Middle frontal gyrus (tissue), 1 donor: ENCODE measurements at regions not wholly inside any gene's neighbourhood (a gene's known extent, or its start where the extent isn't known, plus 50 kb on each side); places are given as distances from the start of the nearest gene placed in this dataset.
"Not testable (repeated sequence)": the region's sequence is repeated elsewhere in the genome, so short reads cannot be mapped to it uniquely, and the experiment has no call there.

Source experiments
- DNase-seq: peaks from one replicate; pipeline ENCODE4 v3.0.0-alpha.2; 2015; ENCODE audit warnings: low spot score; ENCODE audit errors: extremely low spot score

- no peak for DNase-seq
Observed at GRCh38 chr15:58295637-58296215, 136.1 kb upstream of the LIPC start.

GRCh38 chr15:58296276-58296675, 135.5 kb upstream of the LIPC start:
- DNase-seq = no peak

DNA sequence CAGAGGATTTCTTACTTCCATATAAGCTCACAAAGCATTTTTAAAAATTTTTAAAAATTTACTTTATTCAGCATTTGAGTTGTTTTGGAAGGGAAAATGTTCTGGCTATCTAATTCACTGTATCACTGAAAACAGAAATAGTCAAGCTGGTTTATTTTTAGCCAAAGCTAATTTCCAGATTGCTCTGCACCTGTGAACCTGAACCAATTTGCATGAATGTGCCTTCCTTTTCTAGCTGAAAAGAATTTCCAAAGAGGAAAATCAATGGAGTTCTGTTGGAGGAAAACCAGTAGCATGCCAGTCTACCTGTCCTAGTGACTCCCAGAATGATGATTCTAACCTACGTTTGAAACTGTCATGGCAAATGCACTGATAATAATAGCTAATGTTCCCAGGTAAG, 134.2 kb upstream of the LIPC start:
- DNase-seq = no peak

- DNase-seq = no peak
Observed at GRCh38 chr15:58298879-58299850, 132.6 kb upstream of the LIPC start.

- DNase-seq = no peak
Observed at GRCh38 chr15:58302832-58303231, 129.0 kb upstream of the LIPC start.

DNA sequence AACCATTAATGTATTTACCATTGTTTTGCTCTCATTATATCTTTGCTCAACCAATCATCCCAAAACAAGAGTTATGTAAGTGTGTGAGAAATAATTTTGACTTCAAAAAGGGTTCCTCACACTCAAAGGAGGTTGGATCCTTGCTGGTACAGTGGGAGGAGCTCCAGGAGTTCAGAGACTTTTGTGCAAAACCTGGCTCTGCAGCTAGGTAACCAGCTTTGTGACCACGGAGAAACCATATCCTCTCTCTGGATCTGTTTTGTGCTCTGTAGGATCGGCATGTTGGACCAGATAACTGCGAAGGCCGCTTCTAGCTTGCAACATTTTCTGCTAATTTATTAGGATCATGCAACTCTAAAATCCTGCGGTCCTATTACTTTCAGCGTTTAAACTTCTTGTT, 128.6 kb upstream of the LIPC start:
- DNase-seq = no peak

DNA sequence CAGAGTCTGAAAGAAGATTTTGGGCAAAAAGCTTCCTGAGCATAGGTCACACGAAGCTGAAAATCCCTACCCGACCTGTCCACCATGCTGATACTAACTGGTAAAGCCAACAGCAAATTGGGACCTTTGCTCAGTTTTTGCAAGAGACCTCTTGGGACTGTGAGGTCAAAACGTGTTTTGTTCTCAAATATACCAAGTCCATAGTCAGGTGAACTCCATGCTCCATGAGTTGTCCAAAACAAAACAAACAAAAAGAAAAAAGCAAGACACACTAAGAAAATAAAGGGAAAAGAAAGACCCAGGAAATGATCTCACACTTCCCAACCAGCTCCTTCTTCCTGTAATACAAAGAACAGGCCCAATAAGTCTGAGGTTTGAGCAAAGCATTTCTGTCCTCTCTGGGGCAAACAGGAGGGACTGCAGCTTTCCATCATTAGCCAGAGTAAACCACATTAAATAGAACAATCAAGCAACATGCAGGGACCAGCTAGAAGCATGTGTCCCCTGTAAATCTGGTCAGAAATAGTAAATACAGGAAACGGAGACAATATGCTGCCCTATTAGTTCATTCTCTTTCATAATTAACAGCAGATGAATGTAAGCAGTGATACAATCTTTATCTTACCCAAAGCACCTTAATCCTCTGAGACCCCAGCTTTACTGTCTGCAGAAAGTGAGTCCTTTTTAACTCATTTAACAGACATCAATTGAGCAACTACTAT, 125.0 kb upstream of the LIPC start:
- no peak for DNase-seq

- DNase-seq = no peak
Observed at GRCh38 chr15:58307313-58307961, 124.4 kb upstream of the LIPC start.

DNA sequence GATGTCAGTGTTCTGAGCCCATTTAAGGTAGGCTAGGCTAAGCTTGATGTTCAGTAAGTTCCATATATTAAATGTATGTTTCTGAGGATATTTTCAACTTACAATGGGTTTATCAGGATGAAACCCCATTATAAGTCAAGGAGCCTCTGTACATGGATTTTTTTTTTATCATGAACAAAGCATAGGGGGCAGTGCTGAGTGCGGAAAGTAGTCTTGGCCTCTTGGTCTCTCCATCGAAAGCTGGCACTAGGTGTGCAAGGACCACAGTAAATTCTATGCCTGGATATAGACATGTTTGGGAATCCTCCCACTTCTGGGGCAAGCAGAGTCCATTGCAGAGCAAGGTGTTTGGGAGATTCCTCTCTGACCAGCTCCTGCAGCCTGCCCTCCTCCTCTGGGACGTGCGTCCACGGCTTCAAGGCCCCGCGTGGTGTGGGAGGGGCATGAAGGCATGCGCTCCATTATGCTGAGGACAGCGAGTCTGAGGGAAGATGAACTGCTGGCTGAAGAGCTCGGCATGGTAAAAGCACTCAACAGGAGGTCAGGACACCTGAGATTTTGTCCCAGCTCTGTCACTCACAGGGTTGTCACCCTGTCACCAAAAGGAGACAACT, 122.9 kb upstream of the LIPC start:
- DNase-seq = no peak

DNA sequence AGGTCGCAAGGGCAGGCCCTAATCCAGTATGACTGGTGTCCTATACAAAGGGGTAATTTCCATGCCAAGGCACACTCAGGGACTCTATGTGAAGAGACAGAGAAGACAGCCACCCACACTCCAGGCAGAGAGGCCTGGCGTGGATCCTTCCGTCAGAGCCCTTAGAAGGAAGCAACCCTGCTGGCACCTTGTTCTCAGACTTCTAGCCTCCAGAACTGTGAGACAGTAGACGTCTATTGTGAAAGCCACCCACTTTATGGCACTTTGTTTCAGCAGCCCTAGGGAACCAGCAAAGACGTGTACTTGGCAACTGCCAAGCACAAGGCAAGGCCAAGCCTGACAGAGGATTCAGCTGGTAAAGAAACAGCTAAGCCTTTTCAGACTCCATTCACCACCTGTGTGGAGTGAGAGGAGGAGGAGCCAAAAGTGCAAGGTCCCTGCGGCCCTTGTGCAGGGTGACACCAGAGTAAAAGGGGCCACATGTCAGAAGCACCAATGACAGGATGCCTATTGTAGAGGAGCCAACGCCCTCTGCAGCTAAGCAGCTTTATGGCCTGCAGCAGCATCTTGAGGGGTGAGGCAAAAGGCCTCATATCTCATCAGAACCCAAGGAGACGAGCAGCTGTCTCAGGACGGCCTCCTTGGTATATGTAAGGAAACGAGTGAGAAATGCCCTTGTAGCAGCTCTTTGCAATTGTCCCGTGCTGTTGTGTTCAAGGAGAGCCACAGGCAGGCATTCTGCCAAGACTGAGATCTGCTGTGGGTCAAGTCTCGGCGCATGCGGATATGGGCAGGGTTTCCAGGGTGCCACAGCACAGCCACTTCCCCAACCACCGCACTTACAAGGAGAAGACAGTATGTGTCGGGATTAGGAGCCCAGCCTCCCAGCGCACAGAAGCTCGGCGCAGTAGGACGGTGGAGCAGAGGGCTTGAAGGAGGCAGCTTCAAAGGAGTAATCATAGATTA, 121.5 kb upstream of the LIPC start:
- DNase-seq = peak; percentile 15

DNA sequence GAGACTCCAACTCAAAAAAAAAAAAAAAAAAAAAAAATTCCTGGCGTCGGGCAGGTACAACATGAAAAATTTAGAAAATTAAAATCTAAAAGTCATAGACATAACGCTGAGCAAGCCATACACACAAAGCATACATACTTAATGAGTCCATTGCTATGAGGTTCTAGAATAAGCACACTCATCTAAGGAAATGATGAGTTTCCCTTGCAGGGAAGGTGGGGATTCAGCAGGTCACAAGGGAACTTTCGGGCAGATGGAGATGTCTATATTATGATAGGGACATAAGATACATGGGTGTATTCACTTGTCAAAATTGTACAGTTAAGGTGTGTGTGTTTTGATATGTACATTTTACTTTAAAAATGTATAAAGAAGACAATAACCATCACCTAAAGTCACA, 120.2 kb upstream of the LIPC start:
- DNase-seq = no peak

GRCh38 chr15:58312031-58312430, 119.8 kb upstream of the LIPC start:
- no peak for DNase-seq

DNA sequence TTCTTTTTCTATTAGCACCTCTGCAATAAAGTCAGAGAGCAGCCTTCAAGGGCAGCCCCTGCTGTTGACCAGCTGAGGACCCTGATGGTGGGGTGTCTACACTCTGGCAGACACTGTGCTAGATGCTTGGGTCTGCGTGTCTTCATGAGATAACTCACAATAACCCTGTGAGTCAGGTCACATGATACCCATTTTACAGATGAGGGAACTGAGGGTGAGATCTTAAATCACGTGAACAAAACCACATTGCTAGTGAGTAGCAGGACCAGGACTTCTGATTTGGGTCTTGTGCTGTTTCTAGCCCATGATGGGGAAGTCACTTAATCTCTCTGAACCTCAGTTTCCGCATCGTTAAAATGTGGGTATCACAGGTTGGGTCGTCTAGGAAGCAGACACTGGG, 118.5 kb upstream of the LIPC start:
- no peak for DNase-seq

- DNase-seq = no peak
Observed at GRCh38 chr15:58313810-58314592, 117.8 kb upstream of the LIPC start.

- DNase-seq = no peak
Observed at GRCh38 chr15:58314593-58315216, 117.1 kb upstream of the LIPC start.

DNA sequence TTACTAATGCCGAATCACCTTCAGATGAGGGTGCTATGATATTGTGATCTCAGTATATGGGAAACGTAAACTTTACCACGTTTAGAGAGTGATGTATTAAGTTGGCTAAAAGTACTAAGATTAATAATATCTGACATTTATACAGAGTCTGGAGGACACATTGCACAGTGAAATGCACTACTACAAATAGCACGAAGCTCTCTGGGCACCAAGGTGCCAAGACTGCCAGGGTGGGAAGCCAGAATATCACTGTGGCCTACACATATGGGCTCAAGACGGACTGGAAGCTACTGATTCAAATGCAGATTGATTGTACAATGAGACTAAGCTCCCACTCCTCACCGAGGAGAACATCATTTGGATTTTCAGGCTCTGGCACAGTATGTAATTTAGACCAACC, 113.3 kb upstream of the LIPC start:
- no peak for DNase-seq

DNA sequence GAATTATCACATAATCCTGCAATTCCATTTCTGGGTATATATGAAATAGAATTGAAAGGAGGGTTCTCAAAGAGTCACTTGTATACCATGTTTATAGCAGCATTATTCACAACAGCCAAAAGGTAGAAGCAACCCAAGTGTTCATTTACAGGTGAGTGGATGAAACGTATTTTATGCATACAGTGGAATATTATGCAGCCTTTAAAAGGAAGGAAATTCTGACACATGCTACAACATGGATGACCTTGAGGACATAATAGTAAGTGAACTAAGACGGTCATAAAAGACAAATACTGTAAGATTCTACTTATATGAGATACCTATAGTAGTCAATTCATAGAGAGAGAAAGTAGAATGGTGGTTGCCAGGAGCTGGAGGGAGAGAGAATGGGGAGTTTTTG, 110.8 kb upstream of the LIPC start:
- DNase-seq = no peak

DNA sequence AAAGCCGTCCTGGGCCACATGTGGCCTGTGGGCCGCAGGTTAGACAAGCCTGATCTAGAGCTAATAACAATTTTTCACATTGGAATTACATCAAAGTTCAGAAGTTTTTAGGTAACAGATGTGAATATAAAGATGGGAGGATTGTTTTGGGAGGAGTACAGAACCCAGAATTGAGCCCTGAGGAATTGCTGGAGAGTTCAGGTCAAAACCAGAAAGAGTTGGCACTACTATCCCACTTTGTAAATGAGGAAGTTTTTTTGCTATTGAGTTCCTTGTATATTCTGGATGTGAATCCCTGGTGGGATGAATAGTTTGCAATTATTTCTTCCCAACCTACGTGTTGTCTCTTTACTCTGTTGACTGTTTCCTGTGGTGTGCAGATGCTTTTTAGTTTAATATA, 109.5 kb upstream of the LIPC start:
- DNase-seq = no peak

DNA sequence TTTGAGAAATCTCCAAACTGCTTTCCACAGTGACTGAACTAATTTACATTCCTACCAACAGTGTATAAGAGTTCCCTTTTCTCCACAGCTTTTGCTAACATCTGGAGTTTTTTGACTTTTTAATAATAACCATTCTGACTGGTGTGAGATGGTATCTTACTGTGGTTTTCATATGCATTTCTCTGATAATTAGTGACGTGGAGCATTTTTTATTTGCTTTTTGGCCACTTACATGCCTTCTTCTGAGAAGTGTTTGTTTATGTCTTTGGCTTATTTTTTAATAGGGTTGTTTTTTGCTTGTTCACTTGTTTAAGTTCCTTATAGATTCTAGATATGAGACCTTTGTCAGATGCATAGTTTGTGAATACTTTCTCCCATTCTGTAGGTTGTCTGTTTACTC, 108.5 kb upstream of the LIPC start:
- DNase-seq = not testable (repeated sequence)
